Calu3 (cell line): ENCODE measurements at regions not wholly inside any gene's neighbourhood (a gene's known extent, or its start where the extent isn't known, plus 50 kb on each side); places are given as distances from the start of the nearest gene placed in this dataset.

Experiments
- BruUV-seq: library from RNA; stranded (reverse); fragments of 400-500 nt; replicated peaks from 2 replicates; lab custom pipeline; 2021; lab: Mats Ljungman, UMichigan
- CTCF ChIA-PET: fragments of 300-600 bp; sonication (Branson Sonifier 250); formaldehyde crosslinking; loops from one replicate; lab custom pipeline; 2022; ENCODE audit warnings: antibody characterized with exemption; lab: Charles Lee
- DNase-seq: peaks from one replicate; pipeline ENCODE4 v3.0.0; 2022
- H3K27ac Mint-ChIP-seq: one replicate; pipeline ENCODE4 v1.8.0; 2022; ENCODE audit warnings: mixed read lengths; ENCODE audit not compliant: unreplicated experiment
- H3K27me3 Mint-ChIP-seq: one replicate; pipeline ENCODE4 v1.8.0; 2022; ENCODE audit warnings: mixed read lengths; ENCODE audit not compliant: unreplicated experiment
- H3K36me3 Mint-ChIP-seq: one replicate; pipeline ENCODE4 v1.8.0; 2022; ENCODE audit warnings: mild to moderate bottlenecking, moderate library complexity, mixed read lengths; ENCODE audit not compliant: insufficient read depth, unreplicated experiment
- H3K4me1 Mint-ChIP-seq: one replicate; pipeline ENCODE4 v1.8.0; 2022; ENCODE audit warnings: mild to moderate bottlenecking, low read depth, mixed read lengths; ENCODE audit not compliant: unreplicated experiment
- H3K4me3 Mint-ChIP-seq: one replicate; pipeline ENCODE4 v1.8.0; 2022; ENCODE audit warnings: mild to moderate bottlenecking, low read depth, moderate library complexity, mixed read lengths; ENCODE audit not compliant: unreplicated experiment
- H3K9me3 Mint-ChIP-seq: one replicate; pipeline ENCODE4 v1.8.0; 2022; ENCODE audit warnings: low read depth, mixed read lengths; ENCODE audit not compliant: unreplicated experiment
- intact Hi-C: fragments of 100-400 bp; cut with micrococcal nuclease; formaldehyde crosslinking; loops from one replicate; pipeline ENCODE4 v1.10.0; 2022; ENCODE audit not compliant: unreplicated experiment
- TF ChIP-seq, protein P1 (sequence below): fragments of 200-600 bp; IDR thresholded peaks from one replicate; pipeline ENCODE4 v1.8.0; 2022; ENCODE audit warnings: antibody characterized with exemption; ENCODE audit not compliant: unreplicated experiment

DNA sequence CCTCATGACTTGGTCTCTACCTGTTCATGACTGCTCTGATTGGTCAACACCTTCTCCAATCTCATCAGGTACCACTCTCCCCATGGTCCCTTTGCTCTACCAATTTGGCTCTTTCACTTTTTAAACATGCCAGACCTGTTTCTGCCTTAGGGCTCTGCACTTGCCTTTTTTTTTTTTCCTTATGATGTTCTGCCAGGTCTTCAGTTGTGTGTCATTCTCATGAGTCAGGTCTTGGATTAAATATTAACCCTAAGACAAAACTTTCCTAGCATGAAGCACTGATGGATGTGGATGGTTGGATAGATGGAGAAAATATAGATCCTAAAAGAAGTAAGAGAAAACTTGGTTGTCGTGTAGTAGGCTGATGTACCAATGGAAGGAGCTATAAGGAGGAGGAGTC is 219.3 kb downstream of the TTC32 start:
- H3K4me1 Mint-ChIP-seq, result no peaks in the 10 kb centered on the region
- H3K36me3 Mint-ChIP-seq, result no peaks in the 10 kb centered on the region
- no peaks in the 10 kb centered on the region for H3K27me3 Mint-ChIP-seq
- intact Hi-C loops, result loop anchor here (5.0 kb wide), 1 partner anchor 545 kb away; no protein-coding TSS in a partner anchor
- TF ChIP-seq, protein P1, sequence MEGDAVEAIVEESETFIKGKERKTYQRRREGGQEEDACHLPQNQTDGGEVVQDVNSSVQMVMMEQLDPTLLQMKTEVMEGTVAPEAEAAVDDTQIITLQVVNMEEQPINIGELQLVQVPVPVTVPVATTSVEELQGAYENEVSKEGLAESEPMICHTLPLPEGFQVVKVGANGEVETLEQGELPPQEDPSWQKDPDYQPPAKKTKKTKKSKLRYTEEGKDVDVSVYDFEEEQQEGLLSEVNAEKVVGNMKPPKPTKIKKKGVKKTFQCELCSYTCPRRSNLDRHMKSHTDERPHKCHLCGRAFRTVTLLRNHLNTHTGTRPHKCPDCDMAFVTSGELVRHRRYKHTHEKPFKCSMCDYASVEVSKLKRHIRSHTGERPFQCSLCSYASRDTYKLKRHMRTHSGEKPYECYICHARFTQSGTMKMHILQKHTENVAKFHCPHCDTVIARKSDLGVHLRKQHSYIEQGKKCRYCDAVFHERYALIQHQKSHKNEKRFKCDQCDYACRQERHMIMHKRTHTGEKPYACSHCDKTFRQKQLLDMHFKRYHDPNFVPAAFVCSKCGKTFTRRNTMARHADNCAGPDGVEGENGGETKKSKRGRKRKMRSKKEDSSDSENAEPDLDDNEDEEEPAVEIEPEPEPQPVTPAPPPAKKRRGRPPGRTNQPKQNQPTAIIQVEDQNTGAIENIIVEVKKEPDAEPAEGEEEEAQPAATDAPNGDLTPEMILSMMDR, result no peak
- H3K4me3 Mint-ChIP-seq, result no peak overlapping the region
- no peaks in the 10 kb centered on the region for H3K9me3 Mint-ChIP-seq
- peak; percentile 28 for DNase-seq
- no TSS peak for BruUV-seq
- no peak overlapping the region for H3K27ac Mint-ChIP-seq
- CTCF ChIA-PET, result no interaction called here

DNA sequence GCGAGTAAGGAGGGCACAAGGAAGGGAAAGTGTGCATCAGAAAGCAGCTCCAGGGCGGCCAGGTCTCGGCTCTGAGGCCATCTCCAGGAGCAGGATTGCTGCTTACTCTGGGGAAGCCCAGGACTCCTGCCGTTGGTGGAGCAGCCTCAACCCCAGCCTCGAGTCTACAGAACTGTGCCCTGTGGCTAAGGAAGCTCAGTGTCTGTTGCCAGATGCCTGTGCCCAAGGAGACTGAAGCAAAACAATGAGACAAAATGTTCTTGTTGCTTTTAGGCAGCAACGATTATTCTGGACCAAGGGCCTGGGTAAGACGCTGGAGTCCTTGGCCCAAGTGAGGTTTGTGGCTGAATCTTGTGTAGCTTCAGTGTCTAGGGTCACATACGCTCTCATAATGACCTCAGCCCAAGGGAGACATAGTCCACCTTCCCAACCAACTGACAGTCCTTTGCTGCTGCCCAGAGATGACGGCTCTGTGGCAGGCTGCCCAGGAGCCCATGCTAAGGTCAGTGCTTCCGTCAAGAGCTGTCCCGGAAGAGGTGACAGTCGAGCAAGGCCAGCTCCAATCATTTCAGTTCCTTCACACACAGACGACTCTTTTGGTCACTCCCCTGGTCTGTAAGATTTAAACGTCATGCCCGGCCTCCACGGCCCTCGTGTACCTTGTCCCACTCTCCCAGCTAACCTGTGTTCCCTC is 223.8 kb downstream of the TTC32 start:
- Mint-ChIP-seq H3K27ac (no peak overlapping the region), H3K4me1 (no peaks in the 10 kb centered on the region), H3K4me3 (no peak overlapping the region), H3K27me3 (peaks cover 13% of the 10 kb centered on the region), H3K36me3 (no peaks in the 10 kb centered on the region), H3K9me3 (no peaks in the 10 kb centered on the region)
- DNase-seq, result no peak
- no TSS peak for BruUV-seq
- CTCF ChIA-PET, result interaction anchor here (0.5 kb wide), 1 partner anchor 241 kb away, joined by 3 read pairs; no protein-coding TSS in a partner anchor
- TF ChIP-seq, protein P1, result no peak
- intact Hi-C loops, result no loop called here

DNA sequence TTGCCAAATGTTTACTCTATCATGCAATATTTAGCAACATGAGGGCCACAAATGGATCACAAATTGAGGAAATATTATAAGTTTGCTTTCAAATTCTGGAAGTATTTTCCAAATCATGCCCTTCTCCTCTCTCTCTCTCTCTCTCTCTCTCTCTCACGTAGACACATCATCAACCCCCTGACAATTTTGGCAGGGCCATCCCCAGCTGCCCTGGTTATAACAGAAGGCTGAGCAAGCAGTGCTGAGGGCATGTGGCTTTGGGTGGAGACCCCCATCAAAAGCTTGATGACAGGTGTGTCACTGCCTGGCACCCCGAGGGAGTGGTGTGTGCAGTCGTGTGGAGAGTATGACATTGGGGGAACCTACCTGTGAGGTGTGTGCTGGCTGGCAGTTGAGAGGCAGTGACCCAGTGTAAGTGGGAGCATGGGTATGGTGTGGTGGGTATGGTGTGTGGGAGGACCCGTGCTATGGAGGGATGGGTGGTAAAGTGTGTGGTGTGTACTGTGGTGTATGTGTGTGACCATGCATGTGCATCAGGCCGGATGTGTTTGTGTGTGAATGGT is 224.5 kb downstream of the TTC32 start:
- intact Hi-C loops, result no loop called here
- H3K4me1 Mint-ChIP-seq, result no peaks in the 10 kb centered on the region
- CTCF ChIA-PET, result no interaction called here

DNA sequence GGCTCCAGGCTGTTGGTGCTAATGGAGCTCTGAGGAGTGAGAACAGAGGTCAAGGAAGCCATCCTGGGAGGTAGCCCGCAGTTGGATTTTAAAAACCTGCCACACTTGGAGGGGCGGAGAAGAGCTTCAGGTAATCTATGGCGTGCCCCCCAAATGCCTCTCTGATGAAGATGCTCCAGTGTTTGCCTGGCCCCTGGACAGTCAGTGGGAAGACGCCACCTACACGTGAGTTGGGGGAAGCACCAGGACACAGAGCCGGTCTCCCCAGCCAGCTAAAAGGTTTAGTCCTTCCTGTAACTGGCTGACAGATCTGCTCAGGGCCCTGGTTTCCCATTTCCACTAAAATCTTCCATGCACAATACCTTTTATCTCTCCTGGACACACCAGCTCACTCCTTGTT is 225.0 kb downstream of the TTC32 start:
- CTCF ChIA-PET, result no interaction called here
- TF ChIP-seq, protein P1, result no peak
- Mint-ChIP-seq H3K9me3 (no peaks in the 10 kb centered on the region), H3K27ac (no peak overlapping the region), H3K4me3 (no peak overlapping the region), H3K4me1 (no peaks in the 10 kb centered on the region), H3K36me3 (no peaks in the 10 kb centered on the region), H3K27me3 (peaks cover 13% of the 10 kb centered on the region)
- no TSS peak for BruUV-seq
- no peak for DNase-seq
- intact Hi-C loops, result no loop called here

More for the DNA sequence above, 224.5 kb downstream of the TTC32 start:
- no TSS peak for BruUV-seq
- no peaks in the 10 kb centered on the region for H3K36me3 Mint-ChIP-seq
- no peak for DNase-seq
- peaks cover 13% of the 10 kb centered on the region for H3K27me3 Mint-ChIP-seq
- TF ChIP-seq, protein P1, result no peak
- H3K4me3 Mint-ChIP-seq, result no peak overlapping the region
- H3K27ac Mint-ChIP-seq, result no peak overlapping the region
- no peaks in the 10 kb centered on the region for H3K9me3 Mint-ChIP-seq
